ENCODE measurements at regions not wholly inside any gene's neighbourhood (a gene's known extent, or its start where the extent isn't known, plus 50 kb on each side); places are given as distances from the start of the nearest gene placed in this dataset.

DNA sequence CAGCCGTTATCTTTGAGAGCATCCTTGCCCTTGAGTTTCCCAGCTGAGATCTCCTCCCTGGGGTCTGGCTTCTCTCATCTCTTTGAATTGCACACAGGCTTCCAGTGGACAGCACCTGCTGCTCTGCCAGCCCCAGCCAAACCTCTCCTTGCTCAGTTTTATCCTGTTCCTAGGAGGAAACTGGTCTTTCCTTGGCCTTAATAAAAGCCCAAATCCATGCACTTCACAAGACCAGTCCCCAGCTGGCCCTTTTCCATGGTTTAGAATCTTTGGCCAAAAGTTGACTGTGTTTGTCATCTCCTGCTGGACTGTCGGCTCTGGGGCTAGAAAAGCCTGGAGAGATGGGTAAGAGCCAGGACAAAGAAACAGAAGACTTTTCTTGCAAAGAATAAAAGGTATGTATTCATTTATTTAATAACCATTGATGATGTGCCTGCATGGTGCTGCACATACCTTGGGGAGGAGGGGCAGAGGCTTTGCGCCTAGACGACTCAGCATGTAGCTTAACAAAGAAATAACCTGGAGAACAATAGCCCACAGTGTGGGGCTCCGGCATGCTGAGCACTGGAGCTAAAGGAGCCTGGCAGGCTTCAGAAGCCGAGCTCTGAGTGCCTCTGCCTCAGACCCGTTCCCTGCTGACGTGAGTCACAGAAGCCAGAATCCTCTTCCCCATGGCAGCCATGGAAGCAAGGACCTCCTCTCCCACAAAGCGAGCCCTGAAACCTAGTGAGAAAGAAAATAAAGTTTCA, 319.3 kb upstream of the B3GAT1 start:
- TF ChIP-seq CTCF (IDR thresholded peaks at IDR 0.05; ENCODE audit: low read depth, low read length) (no peak), EZH2phosphoT487 (IDR thresholded peaks at IDR 0.05; ENCODE audit: low read depth) (no peak)
